Smooth muscle cell (in vitro differentiated cells): ENCODE measurements at regions not wholly inside any gene's neighbourhood (a gene's known extent, or its start where the extent isn't known, plus 50 kb on each side); places are given as distances from the start of the nearest gene placed in this dataset.

Experiments used
- DNase-seq: peaks from one replicate; lab custom pipeline; 2025; ENCODE audit not compliant: unreplicated experiment; lab: John Stamatoyannopoulos, UW
- H2AFZ ChIP-seq: fragments of 200-600 bp; sonication (generic); 2 replicates; pipeline ENCODE4 v1.6.0; 2016; ENCODE audit warnings: antibody characterized with exemption, low read depth, mild to moderate bottlenecking
- H3F3A ChIP-seq: fragments of 200-600 bp; sonication (generic); 2 replicates; pipeline ENCODE4 v1.6.0; 2017; ENCODE audit warnings: antibody characterized with exemption, low read depth
- H3K27ac ChIP-seq: fragments of 200-600 bp; sonication (generic); 2 replicates; pipeline ENCODE4 v1.5.1; 2016; ENCODE audit warnings: low read depth, mild to moderate bottlenecking
- H3K27me3 ChIP-seq: fragments of 200-600 bp; sonication (generic); 2 replicates; pipeline ENCODE4 v1.6.1; 2016; ENCODE audit warnings: low read depth, mild to moderate bottlenecking
- H3K36me3 ChIP-seq: fragments of 200-600 bp; sonication (generic); 2 replicates; pipeline ENCODE4 v1.5.1; 2016; ENCODE audit warnings: low read depth
- H3K4me1 ChIP-seq: fragments of 200-600 bp; sonication (generic); 2 replicates; pipeline ENCODE4 v1.5.1; 2016; ENCODE audit warnings: low read depth
- H3K4me2 ChIP-seq: fragments of 200-600 bp; sonication (generic); 2 replicates; pipeline ENCODE4 v1.6.0; 2016; ENCODE audit warnings: mild to moderate bottlenecking
- H3K4me3 ChIP-seq: fragments of 200-600 bp; sonication (generic); 2 replicates; pipeline ENCODE4 v1.5.1; 2016; ENCODE audit warnings: mild to moderate bottlenecking
- H3K79me2 ChIP-seq: fragments of 200-600 bp; sonication (generic); 2 replicates; pipeline ENCODE4 v1.6.0; 2016; ENCODE audit warnings: low read depth, mild to moderate bottlenecking
- H3K9ac ChIP-seq: fragments of 200-600 bp; sonication (generic); 2 replicates; pipeline ENCODE4 v1.6.0; 2016; ENCODE audit warnings: low read depth
- H3K9me3 ChIP-seq: fragments of 200-600 bp; sonication (generic); replicated peaks from 2 replicates; pipeline ENCODE4 v1.5.1; 2016; ENCODE audit warnings: low read depth
- H4K20me1 ChIP-seq: fragments of 200-600 bp; sonication (generic); 2 replicates; pipeline ENCODE4 v1.6.0; 2016; ENCODE audit warnings: low read depth
- WGBS: methylation state at CpG from one replicate; pipeline ENCODE4 v1.1.7; 2016; ENCODE audit warnings: low lambda C conversion rate; 5-methylcytosine and 5-hydroxymethylcytosine counted together
- TF ChIP-seq, protein P1 (sequence below): fragments of 200-600 bp; sonication (generic); IDR thresholded peaks from 2 replicates; pipeline ENCODE4 v1.5.1; 2017; ENCODE audit warnings: borderline replicate concordance, mild to moderate bottlenecking, antibody characterized with exemption; ENCODE audit not compliant: insufficient read depth, poor library complexity, severe bottlenecking

DNA sequence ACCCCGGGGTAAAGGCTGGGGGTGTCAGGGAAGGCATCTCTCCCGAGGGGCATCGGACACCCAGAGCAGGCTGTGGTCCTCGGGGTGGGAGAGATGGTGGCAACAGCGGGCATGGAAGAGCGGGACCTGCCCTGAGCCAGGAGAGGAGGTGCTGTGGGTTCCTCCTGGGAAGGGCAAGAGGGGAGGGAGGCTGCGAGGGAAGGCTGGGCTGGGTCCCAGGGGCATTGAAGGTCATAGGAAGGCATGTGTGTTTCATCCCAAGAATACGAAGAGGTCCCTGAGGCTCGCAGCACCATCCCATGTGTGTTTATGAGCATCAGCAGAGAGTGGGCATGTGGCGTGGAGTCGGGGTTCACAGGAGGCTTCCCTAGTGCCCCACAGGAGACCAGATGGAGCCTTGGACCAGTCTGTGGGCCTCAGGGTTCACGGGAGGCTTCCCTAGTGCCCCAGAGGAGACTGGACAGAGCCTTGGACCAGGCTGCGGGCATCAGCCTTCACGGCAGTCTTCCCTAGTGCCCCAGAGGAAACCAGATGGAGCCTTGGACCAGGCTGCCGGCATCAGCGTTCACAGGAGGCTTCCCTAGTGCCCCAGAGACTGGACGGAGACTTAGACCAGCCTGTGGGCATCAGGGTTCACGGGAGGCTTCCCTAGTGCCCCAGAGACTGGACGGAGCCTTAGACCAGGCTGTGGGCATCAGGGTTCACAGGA lies 420.6 kb downstream of the BRD1 start:
- Histone ChIP-seq H3K4me1 (no peaks in the 10 kb centered on the region), H3F3A (no peaks in the 10 kb centered on the region), H3K9ac (no peak overlapping the region), H2AFZ (no peak overlapping the region), H3K4me3 (no peak overlapping the region), H4K20me1 (no peaks in the 10 kb centered on the region), H3K27ac (no peak overlapping the region), H3K27me3 (no peaks in the 10 kb centered on the region), H3K9me3 (no peaks in the 10 kb centered on the region), H3K36me3 (no peaks in the 10 kb centered on the region), H3K4me2 (no peak overlapping the region), H3K79me2 (no peaks in the 10 kb centered on the region)
- no peak for DNase-seq
- whole genome bisulfite sequencing: 89% methylated on average over 19 of the region's 19 CpGs
- TF ChIP-seq, protein P1, sequence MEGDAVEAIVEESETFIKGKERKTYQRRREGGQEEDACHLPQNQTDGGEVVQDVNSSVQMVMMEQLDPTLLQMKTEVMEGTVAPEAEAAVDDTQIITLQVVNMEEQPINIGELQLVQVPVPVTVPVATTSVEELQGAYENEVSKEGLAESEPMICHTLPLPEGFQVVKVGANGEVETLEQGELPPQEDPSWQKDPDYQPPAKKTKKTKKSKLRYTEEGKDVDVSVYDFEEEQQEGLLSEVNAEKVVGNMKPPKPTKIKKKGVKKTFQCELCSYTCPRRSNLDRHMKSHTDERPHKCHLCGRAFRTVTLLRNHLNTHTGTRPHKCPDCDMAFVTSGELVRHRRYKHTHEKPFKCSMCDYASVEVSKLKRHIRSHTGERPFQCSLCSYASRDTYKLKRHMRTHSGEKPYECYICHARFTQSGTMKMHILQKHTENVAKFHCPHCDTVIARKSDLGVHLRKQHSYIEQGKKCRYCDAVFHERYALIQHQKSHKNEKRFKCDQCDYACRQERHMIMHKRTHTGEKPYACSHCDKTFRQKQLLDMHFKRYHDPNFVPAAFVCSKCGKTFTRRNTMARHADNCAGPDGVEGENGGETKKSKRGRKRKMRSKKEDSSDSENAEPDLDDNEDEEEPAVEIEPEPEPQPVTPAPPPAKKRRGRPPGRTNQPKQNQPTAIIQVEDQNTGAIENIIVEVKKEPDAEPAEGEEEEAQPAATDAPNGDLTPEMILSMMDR: no peak

DNA sequence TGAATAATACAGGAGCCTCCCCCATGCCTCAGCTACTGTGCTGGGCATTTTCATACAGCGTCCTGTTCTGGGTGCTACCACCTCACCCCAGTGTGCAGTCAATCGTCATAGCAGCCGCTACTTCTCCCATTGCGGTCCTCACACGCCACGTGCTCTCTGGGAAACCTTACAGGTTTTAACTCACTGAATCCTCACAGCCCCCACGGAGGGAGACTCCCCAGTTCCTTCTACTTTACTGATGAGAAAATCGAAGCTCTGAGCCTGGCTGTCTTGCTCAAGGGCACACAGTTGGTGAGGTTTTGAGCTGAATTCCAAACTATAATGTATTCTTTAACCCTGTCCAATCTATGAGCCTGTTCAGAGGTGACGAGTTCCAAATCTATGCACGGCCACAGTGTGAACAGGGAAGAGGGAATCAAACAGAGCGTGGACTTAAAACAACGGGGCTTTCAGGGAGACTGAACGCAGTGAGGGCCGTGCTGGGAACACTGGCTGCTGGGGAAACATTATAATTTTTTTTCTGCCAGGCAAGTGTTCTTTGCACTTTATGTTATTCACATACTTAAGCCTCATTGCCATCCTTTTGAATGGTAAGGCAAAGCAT lies 421.5 kb downstream of the BRD1 start:
- Histone ChIP-seq H3K9me3 (no peaks in the 10 kb centered on the region), H3K4me1 (no peaks in the 10 kb centered on the region), H3K79me2 (no peaks in the 10 kb centered on the region), H2AFZ (no peak overlapping the region), H3K27me3 (no peaks in the 10 kb centered on the region), H4K20me1 (no peaks in the 10 kb centered on the region), H3K27ac (no peak overlapping the region), H3K36me3 (no peaks in the 10 kb centered on the region), H3F3A (no peaks in the 10 kb centered on the region), H3K4me3 (no peak overlapping the region), H3K9ac (no peak overlapping the region), H3K4me2 (no peak overlapping the region)
- TF ChIP-seq, protein P1: no peak
- 86% methylated on average over 14 of the region's 14 CpGs for WGBS
- no peak for DNase-seq

DNA sequence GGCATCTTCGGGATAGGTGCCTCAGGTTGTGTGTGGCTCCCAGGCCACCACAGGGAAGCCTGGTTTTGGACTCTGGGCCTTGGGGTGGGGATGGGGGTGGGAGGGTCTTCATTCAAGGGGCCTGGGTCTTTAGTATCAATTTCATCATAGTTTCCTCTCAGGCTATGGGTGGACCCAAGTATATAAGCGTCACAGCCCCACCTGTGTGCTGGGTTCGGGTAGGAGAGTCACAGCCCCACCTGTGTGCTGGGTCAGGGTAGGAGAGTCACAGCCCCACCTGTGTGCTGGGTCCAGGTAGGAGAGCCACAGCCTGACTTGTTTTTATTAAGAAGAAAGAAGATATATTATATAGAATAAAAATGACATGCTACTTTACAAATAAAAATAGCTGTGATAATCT lies 422.1 kb downstream of the BRD1 start:
- H3K36me3 ChIP-seq: no peaks in the 10 kb centered on the region
- H2AFZ ChIP-seq: no peak overlapping the region
- H3K4me3 ChIP-seq: no peak overlapping the region
- TF ChIP-seq, protein P1: no peak
- H3K27me3 ChIP-seq: no peaks in the 10 kb centered on the region
- no peak for DNase-seq
- no peaks in the 10 kb centered on the region for H3K79me2 ChIP-seq
- no peaks in the 10 kb centered on the region for H4K20me1 ChIP-seq
- no peaks in the 10 kb centered on the region for H3K4me1 ChIP-seq
- no peaks in the 10 kb centered on the region for H3F3A ChIP-seq
- no peaks in the 10 kb centered on the region for H3K9me3 ChIP-seq
- 68% methylated on average over 3 of the region's 3 CpGs for WGBS
- H3K9ac ChIP-seq: no peak overlapping the region
- no peak overlapping the region for H3K27ac ChIP-seq
- no peak overlapping the region for H3K4me2 ChIP-seq

DNA sequence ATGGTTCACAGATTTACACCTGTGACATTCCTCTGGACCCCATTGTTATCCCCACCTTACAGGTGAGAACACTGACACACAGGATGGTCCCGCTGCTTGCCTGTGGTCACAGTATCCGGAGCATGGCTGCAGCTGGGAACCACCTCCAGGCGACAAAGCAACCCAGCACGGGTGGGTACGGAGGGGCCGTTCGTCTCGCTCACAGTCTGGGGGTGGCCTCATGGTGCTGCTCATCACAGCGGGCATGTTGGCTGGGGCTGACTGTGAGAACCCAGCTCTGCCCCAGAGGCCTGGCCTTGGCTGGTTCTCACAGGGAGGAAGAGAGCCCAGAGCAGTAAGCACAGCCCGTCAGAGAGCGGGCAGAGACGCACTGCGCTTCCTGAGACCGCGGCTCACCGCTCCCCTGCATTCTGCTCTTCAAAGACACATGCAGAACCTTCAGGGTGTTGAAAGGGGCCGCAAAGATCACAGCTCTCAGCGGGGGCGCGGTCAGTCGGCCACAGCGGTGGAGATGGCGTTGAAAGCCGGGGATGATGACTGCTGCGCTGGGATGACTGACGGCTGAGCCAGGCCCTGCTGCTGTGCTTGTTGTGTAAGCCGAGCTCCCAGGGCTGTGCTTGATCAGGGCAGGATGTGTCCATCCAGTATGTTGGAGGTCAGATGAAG lies 423.0 kb downstream of the BRD1 start:
- no peak overlapping the region for H3K9ac ChIP-seq
- DNase-seq: no peak
- TF ChIP-seq, protein P1: no peak
- H3K36me3 ChIP-seq: no peaks in the 10 kb centered on the region
- H4K20me1 ChIP-seq: no peaks in the 10 kb centered on the region
- no peak overlapping the region for H3K27ac ChIP-seq
- H3K4me2 ChIP-seq: no peak overlapping the region
- no peaks in the 10 kb centered on the region for H3K79me2 ChIP-seq
- H3K9me3 ChIP-seq: no peaks in the 10 kb centered on the region
- no peak overlapping the region for H2AFZ ChIP-seq
- no peak overlapping the region for H3K4me3 ChIP-seq
- no peaks in the 10 kb centered on the region for H3K4me1 ChIP-seq
- no peaks in the 10 kb centered on the region for H3F3A ChIP-seq
- H3K27me3 ChIP-seq: no peaks in the 10 kb centered on the region
- 85% methylated on average over 27 of the region's 27 CpGs for WGBS
